ENCODE measurements at regions not wholly inside any gene's neighbourhood (a gene's known extent, or its start where the extent isn't known, plus 50 kb on each side); places are given as distances from the start of the nearest gene placed in this dataset.

DNA sequence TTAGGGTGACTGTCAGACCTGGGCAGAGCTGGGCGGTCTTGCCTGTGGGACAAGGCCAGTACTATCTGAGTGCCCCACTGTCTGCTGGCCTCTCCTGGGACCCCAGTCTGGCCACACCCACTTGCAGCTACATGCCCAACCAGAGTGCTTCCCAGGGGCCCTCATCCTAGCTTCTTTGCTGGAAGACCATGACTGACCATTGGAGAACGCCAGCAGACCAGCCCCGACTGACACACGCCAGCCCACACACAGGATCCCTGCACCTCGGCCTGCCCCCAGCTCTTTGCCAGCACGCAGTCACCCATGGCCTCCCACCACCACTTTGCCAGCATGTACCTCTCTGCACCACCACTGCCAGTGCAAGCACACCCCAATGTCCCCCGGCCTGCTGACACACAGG lies 585.7 kb downstream of the ZNF674 start:
- intact Hi-C loops (cut with DNase I), result no loop called here
- no peaks in the 10 kb centered on the region for H3K27me3 ChIP-seq
- TF ChIP-seq, protein P1, sequence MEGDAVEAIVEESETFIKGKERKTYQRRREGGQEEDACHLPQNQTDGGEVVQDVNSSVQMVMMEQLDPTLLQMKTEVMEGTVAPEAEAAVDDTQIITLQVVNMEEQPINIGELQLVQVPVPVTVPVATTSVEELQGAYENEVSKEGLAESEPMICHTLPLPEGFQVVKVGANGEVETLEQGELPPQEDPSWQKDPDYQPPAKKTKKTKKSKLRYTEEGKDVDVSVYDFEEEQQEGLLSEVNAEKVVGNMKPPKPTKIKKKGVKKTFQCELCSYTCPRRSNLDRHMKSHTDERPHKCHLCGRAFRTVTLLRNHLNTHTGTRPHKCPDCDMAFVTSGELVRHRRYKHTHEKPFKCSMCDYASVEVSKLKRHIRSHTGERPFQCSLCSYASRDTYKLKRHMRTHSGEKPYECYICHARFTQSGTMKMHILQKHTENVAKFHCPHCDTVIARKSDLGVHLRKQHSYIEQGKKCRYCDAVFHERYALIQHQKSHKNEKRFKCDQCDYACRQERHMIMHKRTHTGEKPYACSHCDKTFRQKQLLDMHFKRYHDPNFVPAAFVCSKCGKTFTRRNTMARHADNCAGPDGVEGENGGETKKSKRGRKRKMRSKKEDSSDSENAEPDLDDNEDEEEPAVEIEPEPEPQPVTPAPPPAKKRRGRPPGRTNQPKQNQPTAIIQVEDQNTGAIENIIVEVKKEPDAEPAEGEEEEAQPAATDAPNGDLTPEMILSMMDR (IDR thresholded peaks at IDR 0.05), result no peak
- no peak for TF ChIP-seq POLR2A (IDR thresholded peaks at IDR 0.05)
- 100% methylated on average over 1 of the region's 7 CpGs for WGBS (ENCODE audit: insufficient coverage, low coverage, low lambda C conversion rate, missing lambda C conversion rate)
- H3K9me3 ChIP-seq, result no peaks in the 10 kb centered on the region
- no peak for ATAC-seq
- H3K4me1 ChIP-seq, result no peaks in the 10 kb centered on the region
- H3K36me3 ChIP-seq, result no peaks in the 10 kb centered on the region
- H3K27ac ChIP-seq, result no peak overlapping the region
- H3K4me3 ChIP-seq, result no peak overlapping the region
- DNase-seq, result no peak

DNA sequence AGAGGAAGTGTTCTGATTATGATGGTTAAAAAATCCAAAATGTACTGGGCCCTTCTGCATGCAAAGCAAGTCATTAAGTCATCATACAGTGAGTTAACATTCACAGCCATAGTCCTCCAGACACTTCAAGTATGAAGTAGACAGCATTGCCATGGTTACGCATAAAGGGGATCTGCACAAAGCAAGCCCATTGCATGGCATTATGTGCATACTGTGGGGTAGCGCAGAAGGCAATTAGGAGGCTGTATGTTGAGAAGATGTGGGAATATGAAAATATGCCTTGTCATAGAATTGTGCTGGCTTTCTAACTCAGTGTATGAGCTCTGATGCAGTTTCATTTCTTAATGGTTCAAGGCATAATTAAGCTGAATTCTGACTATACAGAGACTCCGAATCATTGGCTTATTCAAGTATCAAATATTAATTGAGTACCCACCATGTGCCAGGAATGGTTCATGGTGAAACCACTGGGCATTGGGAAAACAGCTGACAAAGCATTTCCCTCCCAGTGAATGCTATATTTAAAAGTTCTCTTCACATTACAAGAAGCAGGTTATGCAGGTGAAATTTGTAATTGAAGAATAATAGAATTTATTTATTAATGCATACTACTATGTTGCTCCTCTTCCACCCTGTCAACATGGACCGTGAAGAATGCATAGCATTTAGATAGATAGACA lies 588.9 kb downstream of the ZNF674 start:
- Histone ChIP-seq H3K27me3 (no peaks in the 10 kb centered on the region), H3K4me3 (no peak overlapping the region), H3K4me1 (no peaks in the 10 kb centered on the region), H3K36me3 (no peaks in the 10 kb centered on the region), H3K27ac (no peak overlapping the region), H3K9me3 (no peaks in the 10 kb centered on the region)
- intact Hi-C loops (cut with DNase I), result no loop called here
- no peak for ATAC-seq
- no peak for DNase-seq
- WGBS (ENCODE audit: insufficient coverage, low coverage, low lambda C conversion rate, missing lambda C conversion rate), result 46% methylated on average over 4 of the region's 4 CpGs
- TF ChIP-seq POLR2A (IDR thresholded peaks at IDR 0.05), result no peak
- TF ChIP-seq, protein P1 (IDR thresholded peaks at IDR 0.05), result no peak

DNA sequence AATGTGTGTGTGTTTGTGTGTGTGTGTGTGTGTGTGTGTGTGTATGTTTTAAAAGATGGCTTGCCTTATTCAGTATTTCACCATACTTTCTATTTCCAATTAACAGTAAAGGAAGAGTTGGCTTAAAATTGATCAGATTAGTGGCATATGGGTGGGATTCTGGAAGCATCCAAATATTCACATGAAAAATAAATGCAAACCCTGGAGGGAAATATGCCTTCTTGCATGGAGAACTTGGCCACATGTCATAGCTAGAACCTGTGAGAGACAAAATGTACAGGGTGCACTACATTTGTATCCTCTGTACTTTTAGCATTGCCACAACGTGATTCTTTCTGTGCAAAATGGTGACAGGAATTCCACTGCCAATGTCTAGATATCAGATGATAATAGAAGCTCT lies 589.6 kb downstream of the ZNF674 start:
- intact Hi-C loops (cut with DNase I), result no loop called here
- no peak for TF ChIP-seq POLR2A (IDR thresholded peaks at IDR 0.05)
- TF ChIP-seq, protein P1 (IDR thresholded peaks at IDR 0.05), result no peak

DNA sequence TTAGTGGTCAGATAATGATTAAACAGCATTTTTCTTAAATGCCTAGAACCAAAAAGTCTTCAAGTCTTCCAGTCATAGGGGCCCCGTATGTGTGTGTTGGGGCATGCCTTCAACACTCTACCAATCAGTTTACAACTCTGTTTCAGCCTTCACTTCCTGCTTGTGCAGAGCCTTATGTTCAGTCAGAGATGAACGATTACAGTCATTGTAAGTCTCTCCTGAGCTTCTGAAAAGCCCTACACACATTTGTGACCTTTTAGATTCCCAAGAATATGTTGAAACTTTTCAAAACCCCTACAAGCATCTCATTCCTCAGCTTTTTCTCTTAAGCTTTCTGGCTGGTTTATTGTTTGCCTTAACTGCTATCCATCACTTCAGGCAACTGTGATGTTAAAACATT lies 591.2 kb downstream of the ZNF674 start:
- no peak overlapping the region for H3K27ac ChIP-seq
- no peak for DNase-seq
- no peaks in the 10 kb centered on the region for H3K36me3 ChIP-seq
- no peak for TF ChIP-seq POLR2A (IDR thresholded peaks at IDR 0.05)
- TF ChIP-seq, protein P1 (IDR thresholded peaks at IDR 0.05), result no peak
- H3K4me3 ChIP-seq, result no peak overlapping the region
- H3K9me3 ChIP-seq, result no peaks in the 10 kb centered on the region
- H3K4me1 ChIP-seq, result no peaks in the 10 kb centered on the region
- 31% methylated on average over 2 of the region's 2 CpGs for WGBS (ENCODE audit: insufficient coverage, low coverage, low lambda C conversion rate, missing lambda C conversion rate)
- no peaks in the 10 kb centered on the region for H3K27me3 ChIP-seq
- intact Hi-C loops (cut with DNase I), result no loop called here
- ATAC-seq, result no peak

More for the DNA sequence above, 589.6 kb downstream of the ZNF674 start:
- ATAC-seq (no peak), DNase-seq (no peak)
- no peak overlapping the region for H3K4me3 ChIP-seq
- H3K27ac ChIP-seq, result no peak overlapping the region
- WGBS (ENCODE audit: insufficient coverage, low coverage, low lambda C conversion rate, missing lambda C conversion rate), result 29% methylated on average over 1 of the region's 1 CpG
- no peaks in the 10 kb centered on the region for H3K36me3 ChIP-seq
- H3K4me1 ChIP-seq, result no peaks in the 10 kb centered on the region
- H3K9me3 ChIP-seq, result no peaks in the 10 kb centered on the region
- no peaks in the 10 kb centered on the region for H3K27me3 ChIP-seq
